ENCODE measurements at regions not wholly inside any gene's neighbourhood (a gene's known extent, or its start where the extent isn't known, plus 50 kb on each side); places are given as distances from the start of the nearest gene placed in this dataset.

GRCh38 chr3:75610773-75611172 is 53.4 kb upstream of the FRG2C start:
- TF ChIP-seq POLR2AphosphoS5 (IDR thresholded peaks at IDR 0.05) (no peak), POLR2A (IDR thresholded peaks at IDR 0.05; ENCODE audit: low read depth) (no peak), CTCF (IDR thresholded peaks at IDR 0.05) (no peak)

Data from esophagus muscularis mucosa (tissue), 3 donors.